Activated T-helper 9 cell treated with anti-CD3 and anti-CD28 coated beads, Interleukin-2, amount 50 U/mL, for 16 hours (primary cell): ENCODE measurements at regions not wholly inside any gene's neighbourhood (a gene's known extent, or its start where the extent isn't known, plus 50 kb on each side); places are given as distances from the start of the nearest gene placed in this dataset.
"Not testable (repeated sequence)": the region's sequence is repeated elsewhere in the genome, so short reads cannot be mapped to it uniquely, and the experiment has no call there.

Source experiments
- DNase-seq: peaks from one replicate; pipeline ENCODE4 v3.0.0-alpha.2; 2020; ENCODE audit warnings: low read depth

- no peak for DNase-seq
Observed at GRCh38 chr4:179278647-179279046, 1836.4 kb upstream of the AGA start.

- no peak for DNase-seq
Observed at GRCh38 chr4:179285696-179286095, 1843.5 kb upstream of the AGA start.

GRCh38 chr4:179291657-179292056 lies 1849.4 kb upstream of the AGA start:
- no peak for DNase-seq

- no peak for DNase-seq
Observed at GRCh38 chr4:179292468-179292867, 1850.2 kb upstream of the AGA start.

- no peak for DNase-seq
Observed at GRCh38 chr4:179307297-179308136, 1865.3 kb upstream of the AGA start.

GRCh38 chr4:179313823-179314222 lies 1871.6 kb upstream of the AGA start:
- no peak for DNase-seq

- no peak for DNase-seq
Observed at GRCh38 chr4:179325181-179325580, 1882.9 kb upstream of the AGA start.

- no peak for DNase-seq
Observed at GRCh38 chr4:179328627-179329026, 1886.4 kb upstream of the AGA start.

GRCh38 chr4:179331362-179331761 lies 1889.1 kb upstream of the AGA start:
- DNase-seq = no peak

- DNase-seq = no peak
Observed at GRCh38 chr4:179344861-179345260, 1902.6 kb upstream of the AGA start.

- no peak for DNase-seq
Observed at GRCh38 chr4:179352221-179352620, 1910.0 kb upstream of the AGA start.

- DNase-seq = no peak
Observed at GRCh38 chr4:179353786-179354185, 1911.5 kb upstream of the AGA start.

- no peak for DNase-seq
Observed at GRCh38 chr4:179361978-179362486, 1919.8 kb upstream of the AGA start.

- DNase-seq = not testable (repeated sequence)
Observed at GRCh38 chr4:179365932-179366331, 1923.7 kb upstream of the AGA start.

- DNase-seq = no peak
Observed at GRCh38 chr4:179372242-179372641, 1930.0 kb upstream of the AGA start.

- no peak for DNase-seq
Observed at GRCh38 chr4:179372746-179373145, 1930.5 kb upstream of the AGA start.

GRCh38 chr4:179378847-179379246 lies 1936.6 kb upstream of the AGA start:
- DNase-seq = not testable (repeated sequence)

GRCh38 chr4:179392787-179393186 lies 1950.5 kb upstream of the AGA start:
- DNase-seq = no peak

- no peak for DNase-seq
Observed at GRCh38 chr4:179398414-179398813, 1956.2 kb upstream of the AGA start.

GRCh38 chr4:179399054-179399782 lies 1957.0 kb upstream of the AGA start:
- DNase-seq = no peak

- no peak for DNase-seq
Observed at GRCh38 chr4:179415037-179415846, 1973.0 kb upstream of the AGA start.

- no peak for DNase-seq
Observed at GRCh38 chr4:179415847-179416223, 1973.6 kb upstream of the AGA start.
